GM12892 (cell line): ENCODE measurements at regions not wholly inside any gene's neighbourhood (a gene's known extent, or its start where the extent isn't known, plus 50 kb on each side); places are given as distances from the start of the nearest gene placed in this dataset.

Source experiments
- POLR2A ChIP-seq: IDR thresholded peaks from 2 replicates; pipeline ENCODE4 v1.6.1; 2011; ENCODE audit warnings: low read depth, low read length, control low read depth
- POLR2AphosphoS5 ChIP-seq: IDR thresholded peaks from 2 replicates; pipeline ENCODE4 v1.6.1; 2011; ENCODE audit warnings: low read depth, low read length, control low read depth

DNA sequence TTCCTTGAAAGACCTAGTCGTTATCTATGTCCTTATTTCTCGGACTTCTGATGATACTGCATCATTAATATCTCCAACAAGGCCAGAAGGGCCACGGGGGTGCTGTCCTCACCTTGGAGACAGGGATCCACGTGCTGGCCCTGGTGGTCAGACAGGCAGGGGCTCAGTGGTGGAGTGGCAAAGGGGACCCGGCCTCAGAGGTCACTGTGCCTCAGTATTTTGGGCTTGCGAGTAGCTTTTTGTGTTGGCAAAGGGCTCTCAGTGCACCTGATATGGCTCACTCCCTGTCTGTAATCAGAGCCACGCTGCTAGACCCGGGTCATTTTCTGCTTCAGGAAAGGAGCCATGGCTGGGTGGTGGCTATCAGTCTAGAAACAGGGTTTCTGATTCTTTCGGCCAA lies 135.1 kb downstream of the GADD45G start:
- TF ChIP-seq POLR2A (no peak), POLR2AphosphoS5 (no peak)
